ENCODE measurements at regions not wholly inside any gene's neighbourhood (a gene's known extent, or its start where the extent isn't known, plus 50 kb on each side); places are given as distances from the start of the nearest gene placed in this dataset.

- H3K4me1 ChIP-seq (ENCODE audit: insufficient read depth, low read length): no peaks in the 10 kb centered on the region
- H3K4me3 ChIP-seq (ENCODE audit: low read length): no peak overlapping the region
- no peak overlapping the region for H3K9ac ChIP-seq (ENCODE audit: low read depth, low read length)
- no peaks in the 10 kb centered on the region for H3K36me3 ChIP-seq (ENCODE audit: insufficient read depth, low read depth, low read length)
- H3K9me3 ChIP-seq (ENCODE audit: insufficient read depth, low read depth, low read length): no peaks in the 10 kb centered on the region
- H3K27me3 ChIP-seq (ENCODE audit: insufficient read depth, low read length): no peaks in the 10 kb centered on the region
- no peak overlapping the region for H3K27ac ChIP-seq (ENCODE audit: low read length)
These were observed 168.0 kb upstream of the IER5L start for GRCh38 chr9:129346046-129346445.

GRCh38 chr9:129344641-129345495, 166.8 kb upstream of the IER5L start:
- Histone ChIP-seq H3K27me3 (ENCODE audit: insufficient read depth, low read length) (no peaks in the 10 kb centered on the region), H3K4me1 (ENCODE audit: insufficient read depth, low read length) (no peaks in the 10 kb centered on the region), H3K9ac (ENCODE audit: low read depth, low read length) (no peak overlapping the region)

GRCh38 chr9:129343424-129344375, 165.6 kb upstream of the IER5L start:
- no peak overlapping the region for H3K4me3 ChIP-seq (ENCODE audit: low read length)
- H3K36me3 ChIP-seq (ENCODE audit: insufficient read depth, low read depth, low read length): no peaks in the 10 kb centered on the region
- H3K9me3 ChIP-seq (ENCODE audit: insufficient read depth, low read depth, low read length): no peaks in the 10 kb centered on the region
- H3K4me1 ChIP-seq (ENCODE audit: insufficient read depth, low read length): no peaks in the 10 kb centered on the region; the same call in 1 of the 2 replicates
- no peak overlapping the region for H3K27ac ChIP-seq (ENCODE audit: low read length)
- H3K27me3 ChIP-seq (ENCODE audit: insufficient read depth, low read length): no peaks in the 10 kb centered on the region
- H3K9ac ChIP-seq (ENCODE audit: low read depth, low read length): no peak overlapping the region

More at GRCh38 chr9:129344641-129345495, 166.8 kb upstream of the IER5L start:
- Histone ChIP-seq H3K36me3 (ENCODE audit: insufficient read depth, low read depth, low read length) (no peaks in the 10 kb centered on the region), H3K27ac (ENCODE audit: low read length) (no peak overlapping the region), H3K9me3 (ENCODE audit: insufficient read depth, low read depth, low read length) (no peaks in the 10 kb centered on the region), H3K4me3 (ENCODE audit: low read length) (no peak overlapping the region)

GRCh38 chr9:129342591-129343423, 164.7 kb upstream of the IER5L start:
- Histone ChIP-seq H3K36me3 (ENCODE audit: insufficient read depth, low read depth, low read length) (no peaks in the 10 kb centered on the region), H3K9ac (ENCODE audit: low read depth, low read length) (no peak overlapping the region), H3K27ac (ENCODE audit: low read length) (no peak overlapping the region)

GRCh38 chr9:129341987-129342348, 163.9 kb upstream of the IER5L start:
- peaks cover 3% of the 10 kb centered on the region; the same call in 1 of the 2 replicates for H3K4me1 ChIP-seq (ENCODE audit: insufficient read depth, low read length)
- H3K27me3 ChIP-seq (ENCODE audit: insufficient read depth, low read length): no peaks in the 10 kb centered on the region
- H3K4me3 ChIP-seq (ENCODE audit: low read length): no peak overlapping the region
- no peaks in the 10 kb centered on the region for H3K36me3 ChIP-seq (ENCODE audit: insufficient read depth, low read depth, low read length)
- H3K9me3 ChIP-seq (ENCODE audit: insufficient read depth, low read depth, low read length): no peaks in the 10 kb centered on the region
- no peak overlapping the region for H3K27ac ChIP-seq (ENCODE audit: low read length)
- H3K9ac ChIP-seq (ENCODE audit: low read depth, low read length): no peak overlapping the region

More at GRCh38 chr9:129342591-129343423, 164.7 kb upstream of the IER5L start:
- no peak overlapping the region for H3K4me3 ChIP-seq (ENCODE audit: low read length)
- H3K27me3 ChIP-seq (ENCODE audit: insufficient read depth, low read length): no peaks in the 10 kb centered on the region
- H3K4me1 ChIP-seq (ENCODE audit: insufficient read depth, low read length): peaks cover 2% of the 10 kb centered on the region; the same call in 1 of the 2 replicates
- H3K9me3 ChIP-seq (ENCODE audit: insufficient read depth, low read depth, low read length): no peaks in the 10 kb centered on the region

- H3K27ac ChIP-seq (ENCODE audit: low read length): no peak overlapping the region
These were observed 163.3 kb upstream of the IER5L start for GRCh38 chr9:129341171-129341986.

GRCh38 chr9:129340427-129341170, 162.5 kb upstream of the IER5L start:
- Histone ChIP-seq H3K4me1 (ENCODE audit: insufficient read depth, low read length) (peaks cover 13% of the 10 kb centered on the region; the same call in 1 of the 2 replicates), H3K27ac (ENCODE audit: low read length) (no peak overlapping the region), H3K9ac (ENCODE audit: low read depth, low read length) (no peak overlapping the region), H3K27me3 (ENCODE audit: insufficient read depth, low read length) (no peaks in the 10 kb centered on the region), H3K36me3 (ENCODE audit: insufficient read depth, low read depth, low read length) (no peaks in the 10 kb centered on the region), H3K4me3 (ENCODE audit: low read length) (no peak overlapping the region), H3K9me3 (ENCODE audit: insufficient read depth, low read depth, low read length) (no peaks in the 10 kb centered on the region)

More at GRCh38 chr9:129341171-129341986, 163.3 kb upstream of the IER5L start:
- H3K4me1 ChIP-seq (ENCODE audit: insufficient read depth, low read length): peaks cover 5% of the 10 kb centered on the region; the same call in 1 of the 2 replicates
- H3K9me3 ChIP-seq (ENCODE audit: insufficient read depth, low read depth, low read length): no peaks in the 10 kb centered on the region
- H3K4me3 ChIP-seq (ENCODE audit: low read length): no peak overlapping the region
- H3K36me3 ChIP-seq (ENCODE audit: insufficient read depth, low read depth, low read length): no peaks in the 10 kb centered on the region
- no peaks in the 10 kb centered on the region for H3K27me3 ChIP-seq (ENCODE audit: insufficient read depth, low read length)
- H3K9ac ChIP-seq (ENCODE audit: low read depth, low read length): no peak overlapping the region

GRCh38 chr9:129339539-129340157, 161.6 kb upstream of the IER5L start:
- Histone ChIP-seq H3K9ac (ENCODE audit: low read depth, low read length) (no peak overlapping the region), H3K27me3 (ENCODE audit: insufficient read depth, low read length) (no peaks in the 10 kb centered on the region), H3K27ac (ENCODE audit: low read length) (no peak overlapping the region), H3K4me1 (ENCODE audit: insufficient read depth, low read length) (peaks cover 21% of the 10 kb centered on the region), H3K9me3 (ENCODE audit: insufficient read depth, low read depth, low read length) (no peaks in the 10 kb centered on the region), H3K4me3 (ENCODE audit: low read length) (no peak overlapping the region), H3K36me3 (ENCODE audit: insufficient read depth, low read depth, low read length) (no peaks in the 10 kb centered on the region)

- H3K27me3 ChIP-seq (ENCODE audit: insufficient read depth, low read length): no peaks in the 10 kb centered on the region
- peaks cover 23% of the 10 kb centered on the region for H3K4me1 ChIP-seq (ENCODE audit: insufficient read depth, low read length)
- H3K9ac ChIP-seq (ENCODE audit: low read depth, low read length): no peak overlapping the region
- no peaks in the 10 kb centered on the region for H3K9me3 ChIP-seq (ENCODE audit: insufficient read depth, low read depth, low read length)
- no peak overlapping the region for H3K27ac ChIP-seq (ENCODE audit: low read length)
- no peak overlapping the region for H3K4me3 ChIP-seq (ENCODE audit: low read length)
- H3K36me3 ChIP-seq (ENCODE audit: insufficient read depth, low read depth, low read length): no peaks in the 10 kb centered on the region
These were observed 160.8 kb upstream of the IER5L start for GRCh38 chr9:129338724-129339430.
